GM21717 (cell line): ENCODE measurements at regions not wholly inside any gene's neighbourhood (a gene's known extent, or its start where the extent isn't known, plus 50 kb on each side); places are given as distances from the start of the nearest gene placed in this dataset.

Experiments used
- ATAC-seq: cut with Tn5 transposase; IDR thresholded peaks from one replicate; pipeline ENCODE4 v1.9.1; 2021; ENCODE audit warnings: mild to moderate bottlenecking, moderate library complexity; ENCODE audit not compliant: unreplicated experiment

DNA sequence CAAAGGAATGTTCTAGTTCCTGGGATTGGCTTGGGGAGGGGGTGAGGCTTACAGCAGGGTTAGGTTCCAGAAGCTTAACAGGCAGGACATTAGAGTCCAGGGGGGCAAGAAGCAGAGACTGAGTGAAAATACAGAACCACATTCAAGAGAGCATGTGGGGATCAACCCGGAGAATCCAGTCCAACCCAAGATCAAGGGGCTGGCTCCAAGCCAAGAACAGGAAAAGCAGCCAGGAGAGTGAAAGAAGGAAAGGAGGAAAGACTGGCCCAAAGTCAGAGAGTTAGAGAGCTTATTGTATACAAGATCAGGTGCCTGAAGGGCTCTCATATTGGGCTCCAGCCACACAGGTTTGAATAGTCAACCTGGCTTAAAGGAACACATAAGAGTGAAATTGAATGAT lies 190.3 kb upstream of the CDKN3 start:
- ATAC-seq, result no peak

DNA sequence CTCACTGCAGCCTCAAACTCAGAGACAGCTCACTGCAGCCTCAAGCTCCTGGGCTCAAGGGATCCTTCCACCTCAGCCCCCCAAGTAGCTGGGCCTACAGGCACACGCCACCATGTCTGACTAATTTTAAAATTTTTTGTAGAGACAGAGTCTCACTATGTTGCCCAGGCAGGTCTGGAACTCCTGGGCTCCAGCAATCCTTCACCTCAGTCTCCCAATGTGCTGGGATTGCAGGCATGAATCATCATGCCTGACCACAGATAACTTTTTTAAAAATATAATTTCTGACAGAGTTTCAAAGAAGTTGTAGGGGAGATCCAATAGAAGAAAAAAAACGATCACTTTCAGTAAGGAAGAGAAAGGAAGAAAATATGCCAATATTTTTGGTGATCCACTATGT lies 189.7 kb upstream of the CDKN3 start:
- ATAC-seq, result no peak

DNA sequence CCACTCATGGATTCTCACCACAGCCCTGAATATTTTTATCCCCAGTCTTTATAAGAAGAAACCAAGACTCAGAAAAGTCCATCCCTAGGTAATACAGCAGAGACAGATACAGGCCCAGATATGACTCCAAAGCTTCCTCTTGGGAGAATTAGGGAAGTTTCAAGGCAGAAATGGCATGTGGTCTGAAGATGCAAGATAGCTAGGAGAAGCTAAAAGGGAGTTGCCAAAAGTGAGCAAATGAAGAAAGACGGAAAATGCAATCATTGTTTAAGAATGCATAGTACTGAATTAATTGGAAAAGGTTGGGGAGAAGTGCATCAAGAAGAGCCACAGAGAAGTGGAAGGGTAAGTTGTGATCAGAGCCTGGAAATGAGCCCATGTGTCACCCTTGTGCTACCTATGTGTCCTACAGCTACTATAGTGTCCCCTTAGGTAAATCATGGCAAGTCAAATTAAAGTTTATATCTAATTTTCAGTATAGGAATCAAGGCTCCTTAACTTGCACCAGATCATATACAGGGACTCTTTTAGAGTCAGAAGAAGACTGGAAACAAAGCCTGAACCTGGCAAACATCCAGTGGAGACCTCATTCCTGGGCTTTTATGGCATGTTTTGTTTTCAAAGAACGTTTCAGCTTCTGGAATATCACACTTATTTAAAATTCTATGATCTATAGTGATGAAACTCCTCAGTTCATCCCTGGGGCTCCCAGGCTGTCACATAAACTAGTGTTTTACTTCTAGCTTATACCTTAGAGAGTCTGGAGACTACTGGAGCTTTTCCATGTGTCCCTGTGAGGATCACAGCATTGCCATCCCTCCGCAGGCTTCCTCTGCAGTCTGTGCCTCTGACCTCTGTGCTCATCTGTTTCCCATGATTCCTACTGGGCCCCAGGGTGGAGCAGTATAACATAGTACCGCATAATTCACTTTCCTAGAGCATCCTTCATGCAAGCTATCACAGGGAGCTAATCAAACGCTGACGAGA lies 189.0 kb upstream of the CDKN3 start:
- ATAC-seq, result no peak

DNA sequence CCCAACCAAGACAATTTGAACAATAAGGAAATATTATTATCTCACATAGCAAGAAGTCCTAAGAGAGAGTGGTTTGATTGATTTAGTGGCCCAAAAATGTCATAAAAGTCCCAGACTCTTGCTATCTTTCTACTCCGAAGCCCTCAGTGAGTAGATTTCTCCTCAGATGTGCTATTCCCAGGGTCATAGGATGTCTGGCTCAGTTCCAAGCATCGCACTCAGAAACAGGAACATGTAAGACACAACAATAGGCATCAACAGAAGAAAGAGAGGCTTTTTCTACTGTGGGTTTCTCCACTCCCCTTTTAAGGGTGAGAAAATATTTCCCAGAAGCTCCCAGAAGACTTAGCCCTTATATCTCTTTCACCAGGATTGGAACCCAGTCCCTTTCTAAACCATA lies 188.1 kb upstream of the CDKN3 start:
- ATAC-seq, result no peak

DNA sequence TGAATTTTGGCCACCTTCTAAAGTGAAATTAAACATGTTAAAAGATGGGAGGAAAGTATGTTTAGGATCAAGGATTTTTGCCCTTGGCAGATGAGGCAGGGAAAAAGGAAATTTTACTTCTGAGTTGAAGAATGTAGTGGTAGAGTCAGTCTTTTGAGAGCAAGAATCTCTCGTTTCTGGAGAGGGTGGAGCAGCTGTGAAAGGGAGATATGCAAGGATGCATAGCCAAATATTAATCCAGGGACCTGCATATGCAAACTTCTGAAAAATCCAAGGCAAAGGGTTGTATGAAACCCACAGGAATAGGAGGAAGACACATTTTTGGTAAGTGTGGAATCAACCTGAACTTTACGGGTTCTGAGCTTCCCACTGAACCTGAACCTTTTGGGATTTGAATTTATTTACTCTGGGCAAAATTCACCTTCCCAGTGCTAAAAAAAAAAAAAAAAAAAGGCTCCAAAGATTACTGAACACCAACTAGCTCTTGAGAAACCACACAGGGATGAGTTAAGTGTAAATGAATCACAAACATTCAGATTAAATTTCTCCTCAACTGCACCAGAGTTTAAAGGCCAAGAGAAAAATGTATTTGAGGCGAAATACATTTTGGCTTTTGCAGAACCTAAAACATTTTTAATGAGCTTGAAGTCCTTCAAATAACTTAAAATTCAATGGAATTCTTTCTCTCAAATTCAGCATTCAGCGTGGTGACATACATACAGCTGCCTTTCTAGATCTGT lies 187.1 kb upstream of the CDKN3 start:
- ATAC-seq, result no peak

DNA sequence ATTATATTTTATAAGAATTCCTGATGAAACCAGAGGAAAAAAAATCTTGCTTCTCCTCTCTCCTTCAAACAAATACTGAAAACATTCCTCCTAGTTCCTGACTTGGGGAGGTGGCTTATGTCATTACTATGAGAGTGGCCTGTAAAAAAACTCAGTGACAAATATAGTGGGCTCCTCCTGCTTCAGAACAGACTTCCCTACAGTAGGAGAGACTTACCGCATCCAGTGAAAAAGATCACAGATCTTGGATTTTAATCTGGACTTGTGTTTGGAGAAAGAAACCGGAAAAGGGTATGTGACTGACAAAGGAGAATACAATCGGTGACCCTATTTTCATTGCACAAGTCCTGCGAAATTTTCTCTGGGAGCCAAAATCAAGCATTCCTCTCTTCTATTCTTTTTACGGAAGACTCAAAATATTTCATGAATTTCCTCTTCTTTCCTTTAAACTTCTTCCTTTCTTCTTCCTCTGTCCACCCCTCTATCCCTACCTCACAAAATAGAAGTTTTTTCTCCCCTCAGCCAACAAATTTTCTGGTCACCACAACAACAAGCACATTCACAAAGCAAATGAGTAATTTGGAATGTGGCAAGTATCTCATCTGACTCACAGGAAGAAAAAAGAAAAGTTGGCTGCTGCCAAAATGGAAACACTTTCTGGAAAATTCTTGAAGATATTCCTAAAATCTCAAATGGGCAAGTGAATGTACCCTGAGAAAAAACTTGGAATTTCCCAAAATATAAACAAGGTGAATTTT lies 185.1 kb upstream of the CDKN3 start:
- no peak for ATAC-seq

DNA sequence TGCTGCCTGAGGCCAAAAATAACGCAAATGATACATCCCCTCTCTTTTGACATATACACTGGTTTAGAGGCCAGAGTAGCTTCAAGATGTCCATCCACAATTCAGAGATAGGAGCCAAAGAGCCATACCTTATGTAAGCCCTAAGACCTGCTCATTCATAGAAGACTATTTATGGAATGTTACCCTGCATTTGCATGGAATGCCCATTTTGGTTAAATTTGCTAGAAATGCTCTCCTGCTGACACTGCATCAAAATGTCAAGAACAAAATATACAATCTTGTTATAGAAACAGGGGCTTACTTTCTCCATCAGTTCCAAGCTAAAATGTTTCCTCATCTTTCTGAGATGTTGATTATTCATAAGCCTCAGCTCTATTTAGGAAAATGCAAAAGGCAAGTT lies 183.3 kb upstream of the CDKN3 start:
- ATAC-seq, result no peak

DNA sequence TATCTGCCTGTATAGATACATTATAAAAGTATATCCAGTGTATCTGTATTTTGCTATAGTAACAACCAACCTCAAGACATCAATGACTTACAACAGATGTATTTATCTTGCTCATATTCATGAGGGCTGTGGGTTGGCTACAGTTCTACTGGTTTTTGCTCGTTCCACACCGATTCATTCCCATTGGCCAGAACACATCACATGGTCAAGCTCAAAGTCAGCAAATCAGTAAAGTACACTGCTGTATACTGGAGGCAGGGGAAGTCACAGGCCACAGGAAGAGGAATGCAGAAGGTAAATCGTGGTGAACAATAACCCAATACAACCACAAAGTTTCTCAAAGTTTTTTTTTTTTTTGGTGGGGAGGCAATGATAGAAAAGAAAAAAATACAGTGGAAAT lies 180.0 kb upstream of the CDKN3 start:
- ATAC-seq, result no peak

DNA sequence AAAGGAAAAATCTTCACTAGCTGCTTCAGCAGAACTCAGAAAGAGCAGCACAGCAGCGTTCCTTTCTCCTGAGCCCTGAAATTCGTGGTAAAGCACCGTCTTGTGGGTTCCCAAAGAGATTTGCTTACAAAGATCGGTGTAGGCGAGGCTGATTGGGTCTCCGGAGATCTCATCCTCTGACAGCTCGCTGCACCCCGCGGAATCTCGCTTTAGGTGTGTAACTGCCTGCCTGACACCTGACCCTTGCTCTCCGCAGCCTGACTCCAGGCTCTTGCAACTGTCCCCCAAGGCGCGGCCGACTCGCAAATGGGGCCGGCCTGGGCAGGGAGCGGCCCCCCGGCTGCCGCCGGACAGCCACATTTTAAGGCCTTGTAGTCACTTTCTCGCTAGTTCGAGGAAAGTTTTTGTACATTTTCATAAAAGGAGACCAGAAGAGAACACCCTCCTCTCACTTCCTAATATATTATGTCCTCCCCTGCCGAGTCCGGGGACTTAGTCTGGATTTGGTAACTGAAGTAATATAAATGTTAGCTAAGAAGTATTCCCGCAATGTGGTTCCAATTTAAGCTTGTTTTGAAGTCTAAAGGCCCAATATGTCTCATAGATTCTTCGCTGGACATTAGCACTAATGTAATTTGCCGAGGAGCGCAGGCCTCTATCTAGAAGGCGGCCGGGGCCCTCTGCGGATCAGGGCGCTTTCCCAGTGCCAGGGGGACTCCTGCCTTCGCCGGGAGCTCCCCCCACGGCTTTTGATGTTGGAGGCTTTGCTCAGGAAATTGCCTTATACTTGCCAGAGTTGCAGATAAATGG lies 177.3 kb upstream of the CDKN3 start:
- no peak for ATAC-seq

DNA sequence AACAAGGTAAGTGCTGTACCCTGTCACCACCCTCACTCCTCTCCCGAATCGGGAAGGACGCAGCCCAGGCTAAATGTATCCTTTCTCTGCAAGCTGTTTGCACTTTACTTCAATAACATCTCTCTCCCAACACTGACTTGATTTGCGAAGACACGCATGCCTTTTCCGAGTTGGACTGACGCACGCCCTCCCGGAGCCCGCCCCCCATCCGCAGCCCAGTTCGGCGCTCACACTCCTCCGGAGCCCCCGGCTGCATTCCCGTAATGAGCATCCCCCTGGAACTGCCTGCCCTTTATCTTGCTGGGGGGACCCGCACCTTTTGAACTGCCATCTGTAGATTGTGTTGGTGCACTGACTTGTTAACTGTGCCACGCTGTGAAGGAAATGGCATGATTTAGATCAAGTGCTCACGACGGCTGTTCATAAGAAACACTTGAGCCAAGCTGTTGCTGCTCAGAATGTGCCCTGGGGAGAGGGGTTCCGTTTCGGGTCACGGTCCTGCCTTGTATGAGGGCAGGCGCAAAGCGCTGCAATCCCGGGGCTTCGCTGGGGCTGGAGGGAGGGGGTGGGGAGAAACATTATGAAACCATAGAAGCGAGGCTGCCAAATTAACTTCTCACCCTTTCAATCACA lies 176.6 kb upstream of the CDKN3 start:
- no peak for ATAC-seq

DNA sequence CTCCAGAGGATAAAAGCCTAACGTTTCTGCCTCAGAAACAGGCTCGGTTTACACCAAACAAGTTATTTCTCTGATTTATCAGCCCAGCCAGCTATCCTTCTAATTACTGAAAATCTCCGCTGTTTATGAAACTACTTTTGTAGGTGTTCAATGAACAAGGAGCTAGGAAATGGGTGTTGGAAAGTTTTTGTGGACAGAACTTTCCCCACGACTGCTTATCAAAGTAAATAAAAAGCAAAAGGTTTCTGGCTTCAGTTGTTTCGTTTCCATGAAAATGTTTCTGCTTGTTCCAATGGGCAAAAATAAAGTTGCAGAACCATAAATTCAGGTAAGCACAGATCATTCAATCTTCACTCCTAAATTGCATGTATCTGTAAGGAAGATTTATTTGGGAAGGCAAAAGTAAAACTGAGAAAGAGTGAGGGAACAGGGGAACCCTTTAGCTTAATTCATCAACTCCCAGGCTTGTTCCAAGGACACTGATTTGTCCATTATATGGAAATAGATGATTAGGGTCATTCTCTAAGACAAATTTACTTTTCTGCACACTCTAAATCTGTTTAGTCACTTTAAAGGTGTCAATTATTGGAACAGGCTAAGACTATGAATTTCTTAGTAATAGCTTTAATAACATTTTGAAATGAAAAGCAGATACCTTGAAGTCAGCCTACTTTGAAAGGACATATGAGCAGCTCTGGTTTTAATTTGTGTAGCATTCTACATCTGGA lies 175.9 kb upstream of the CDKN3 start:
- no peak for ATAC-seq

DNA sequence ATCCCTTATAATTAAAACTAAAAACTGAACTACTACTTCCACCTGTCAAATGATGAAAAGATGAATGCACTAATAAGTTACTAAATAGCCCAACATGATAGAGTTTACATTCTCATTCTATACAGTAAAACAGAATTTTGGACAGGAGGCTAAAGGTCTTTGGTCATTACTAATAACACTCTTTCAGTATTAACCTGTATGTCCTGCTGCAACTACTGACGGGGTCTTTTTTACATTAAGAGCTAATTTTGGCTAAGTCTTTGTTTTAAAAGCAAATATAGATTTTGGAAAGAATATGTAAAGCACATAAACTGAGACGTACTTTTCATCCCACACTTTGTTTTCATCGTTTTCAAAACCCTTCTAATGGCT lies 175.4 kb upstream of the CDKN3 start:
- no peak for ATAC-seq

DNA sequence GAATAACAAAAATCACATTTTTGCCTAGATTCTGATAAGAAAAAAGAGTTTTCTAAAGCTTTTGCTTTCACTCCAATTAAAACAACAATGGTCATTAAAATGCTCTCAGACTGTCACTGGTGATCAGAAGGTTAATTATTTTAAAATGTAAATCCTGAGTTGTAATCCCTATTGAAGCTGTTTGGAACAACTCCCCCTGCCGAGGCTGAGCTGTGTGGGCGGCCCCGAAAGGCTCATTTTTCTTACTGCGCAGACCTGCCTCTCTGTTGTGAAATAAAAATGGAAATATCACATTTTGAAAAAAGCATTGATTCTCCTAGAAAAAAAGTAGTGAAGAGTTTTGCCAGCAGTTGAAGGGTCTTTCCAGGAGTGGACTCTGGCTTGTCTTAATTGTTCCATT lies 174.8 kb upstream of the CDKN3 start:
- ATAC-seq, result no peak

DNA sequence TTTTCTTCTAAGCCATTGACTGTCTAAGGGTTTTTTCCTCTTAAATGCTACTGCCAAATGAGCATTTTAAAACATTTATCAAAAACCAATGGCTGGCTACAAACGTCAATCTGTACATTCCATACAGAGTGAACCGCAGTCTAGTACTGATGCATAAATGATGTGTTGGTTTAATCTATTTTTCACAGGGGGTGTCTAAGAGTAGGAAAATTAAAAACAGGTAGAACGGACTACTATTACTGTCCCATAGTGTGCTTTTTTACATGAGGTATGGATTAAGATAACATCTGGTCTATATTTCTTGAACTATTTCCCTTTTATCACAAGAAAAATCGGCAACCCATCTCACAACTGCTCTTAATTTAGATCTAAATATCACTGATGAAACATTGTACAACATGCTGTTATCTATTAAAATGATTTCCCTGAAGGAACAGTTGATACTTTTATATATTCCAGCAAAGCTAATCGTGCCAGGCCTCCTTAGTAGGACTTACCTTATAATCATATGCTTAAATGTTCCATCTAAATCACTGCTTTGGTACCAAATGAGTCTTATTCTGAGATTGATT lies 172.9 kb upstream of the CDKN3 start:
- ATAC-seq, result no peak

DNA sequence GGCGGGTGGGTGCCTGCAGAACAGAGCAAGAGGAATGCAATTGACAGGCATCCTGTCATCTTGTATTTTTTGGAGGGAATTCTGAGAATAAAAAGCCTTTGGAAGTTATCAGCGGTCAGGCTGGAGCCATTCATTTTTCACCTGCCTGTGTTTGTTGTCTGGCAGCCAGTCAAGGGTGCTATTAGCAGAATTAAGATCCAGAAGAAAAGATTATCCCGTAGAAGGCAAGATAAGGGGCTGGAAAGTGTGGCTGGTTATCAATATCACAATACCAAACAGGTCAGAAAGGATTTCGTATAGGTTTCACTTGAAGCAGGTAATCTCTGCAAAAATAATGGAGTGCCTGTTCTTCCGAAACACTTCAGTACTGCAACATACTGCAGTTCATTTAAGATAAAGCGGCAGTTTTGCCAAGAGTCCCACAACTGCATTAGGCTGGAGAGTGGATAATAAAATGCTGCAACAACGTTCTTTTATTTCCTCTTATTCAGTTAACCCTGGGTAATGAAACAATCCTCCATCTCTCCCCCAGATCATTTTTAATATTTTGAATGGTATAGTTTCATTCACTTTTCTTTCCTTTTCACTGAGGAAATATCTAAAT lies 171.2 kb upstream of the CDKN3 start:
- no peak for ATAC-seq

DNA sequence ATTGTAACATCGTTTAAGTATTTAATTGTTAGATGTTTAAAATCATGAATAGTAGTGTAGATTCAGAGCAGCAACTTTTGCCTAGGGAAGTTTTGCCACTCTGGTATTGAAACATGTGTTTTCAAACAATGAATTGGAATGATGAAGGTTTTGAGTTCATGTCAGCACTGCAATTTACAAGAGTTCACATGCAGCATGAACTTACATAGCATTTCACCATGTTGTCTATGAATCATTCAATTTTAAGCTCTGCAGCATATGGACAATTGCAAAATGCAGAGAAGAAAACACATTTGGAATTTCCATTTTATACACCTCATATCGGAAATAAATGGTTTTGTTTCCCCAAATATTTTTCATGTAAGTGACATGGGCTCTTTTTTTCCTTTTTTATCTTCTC lies 170.7 kb upstream of the CDKN3 start:
- no peak for ATAC-seq

DNA sequence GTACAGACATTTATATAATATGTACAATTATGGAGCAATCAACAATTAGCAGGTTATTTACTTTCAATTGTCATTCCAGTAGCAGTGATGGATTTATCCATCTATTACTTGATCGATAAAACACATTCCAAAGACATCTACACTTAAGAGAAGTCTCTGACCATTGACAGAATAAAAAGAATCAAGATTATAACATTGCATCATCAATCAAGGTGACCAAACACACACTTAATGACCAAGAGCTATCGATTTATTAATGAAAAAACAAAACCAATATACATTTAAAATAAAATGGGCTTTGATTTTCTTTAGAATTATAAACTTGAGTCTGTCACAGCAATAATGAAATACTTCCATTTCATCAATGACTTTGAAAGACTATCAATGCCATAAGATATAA lies 170.2 kb upstream of the CDKN3 start:
- ATAC-seq, result no peak

DNA sequence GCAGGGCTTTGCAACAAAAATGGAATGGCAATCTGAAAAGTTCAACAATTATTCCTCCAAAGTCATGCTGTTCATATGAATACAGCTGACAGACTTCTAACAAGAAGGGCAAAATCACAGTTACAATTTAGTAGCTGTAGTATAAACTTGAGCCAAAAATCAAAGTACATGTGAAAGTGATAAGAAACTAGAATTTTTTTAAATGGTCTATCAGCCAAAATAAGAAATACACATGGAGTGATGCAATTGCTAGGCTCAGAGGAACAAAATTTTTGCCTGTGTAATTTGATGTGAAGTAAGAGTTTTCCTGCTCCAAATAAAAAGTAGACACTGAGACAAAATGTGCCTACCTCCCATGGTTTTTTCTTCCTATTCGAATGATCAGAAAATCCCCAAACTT lies 167.7 kb upstream of the CDKN3 start:
- ATAC-seq, result no peak

DNA sequence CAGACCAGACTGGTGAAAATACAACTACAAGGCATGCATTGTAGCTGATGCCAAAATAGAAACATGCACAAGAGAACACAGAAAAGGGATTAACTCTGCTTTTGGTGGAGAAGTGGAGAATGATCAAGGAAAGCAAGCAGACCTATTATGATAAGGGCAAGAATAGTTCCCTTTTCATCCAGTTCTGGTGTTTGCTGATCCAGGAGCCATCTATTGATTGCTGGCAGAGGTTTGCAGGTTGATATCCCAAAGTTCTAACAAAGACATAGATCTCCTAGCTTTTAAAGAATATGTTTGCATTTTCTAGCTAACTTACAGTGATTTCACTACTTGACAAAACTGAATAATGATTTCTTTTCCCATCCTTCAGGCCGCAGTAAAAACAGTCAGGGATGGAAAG lies 166.2 kb upstream of the CDKN3 start:
- no peak for ATAC-seq
